GM13977 (cell line): ENCODE measurements at regions not wholly inside any gene's neighbourhood (a gene's known extent, or its start where the extent isn't known, plus 50 kb on each side); places are given as distances from the start of the nearest gene placed in this dataset.
"Not testable (repeated sequence)": the region's sequence is repeated elsewhere in the genome, so short reads cannot be mapped to it uniquely, and the experiment has no call there.

Experiments
- DNase-seq: peaks from one replicate; pipeline ENCODE4 v3.0.0; 2012; ENCODE audit warnings: low spot score
- in situ Hi-C: fragments of 300-500 bp; cut with MboI; formaldehyde crosslinking; loops from one replicate; pipeline ENCODE4 v1.12.0; 2022; ENCODE audit warnings: low sequenced_read_pairs, low pct_unique_long_range_greater_than_20kb, mixed read lengths, inconsistent platforms; ENCODE audit not compliant: unreplicated experiment
- TF ChIP-seq, protein P1 (sequence below): IDR thresholded peaks from 2 replicates; pipeline ENCODE4 v1.5.1; 2012; ENCODE audit warnings: mild to moderate bottlenecking, control low read depth; ENCODE audit not compliant: insufficient read depth; ENCODE audit errors: extremely low read depth, missing control alignments

DNA sequence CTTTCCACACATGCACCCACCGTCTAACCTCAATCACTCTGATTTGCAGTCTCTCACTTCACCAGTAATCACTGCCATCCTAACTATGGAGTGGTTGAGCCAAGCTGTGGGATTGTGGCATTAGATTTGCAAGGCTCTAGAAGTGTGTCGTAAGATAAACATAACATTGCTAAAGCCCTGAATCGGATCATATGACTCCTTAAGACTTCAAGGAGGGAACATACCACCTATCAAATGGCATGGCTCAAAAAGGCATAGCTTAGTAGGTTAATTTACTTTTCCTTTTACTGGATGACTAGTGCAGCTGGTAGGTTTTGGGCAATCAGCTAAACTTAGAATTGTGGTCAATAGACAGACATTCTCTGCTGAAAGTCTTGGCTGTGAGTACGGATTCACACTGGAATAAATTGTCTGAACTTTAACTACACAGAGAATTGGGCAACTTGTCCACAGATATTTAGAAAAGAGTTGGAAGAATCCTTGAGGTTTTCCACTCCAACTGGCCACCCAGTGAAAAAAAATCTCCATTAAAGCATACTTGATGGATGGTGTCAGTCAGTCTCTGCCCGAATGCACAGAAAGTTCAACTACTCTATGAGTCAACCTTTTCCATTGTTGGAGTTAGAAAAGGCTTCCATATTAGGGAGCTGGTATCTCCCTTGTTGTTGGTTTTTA lies 476.7 kb upstream of the CBLB start:
- no peak for DNase-seq
- TF ChIP-seq, protein P1, sequence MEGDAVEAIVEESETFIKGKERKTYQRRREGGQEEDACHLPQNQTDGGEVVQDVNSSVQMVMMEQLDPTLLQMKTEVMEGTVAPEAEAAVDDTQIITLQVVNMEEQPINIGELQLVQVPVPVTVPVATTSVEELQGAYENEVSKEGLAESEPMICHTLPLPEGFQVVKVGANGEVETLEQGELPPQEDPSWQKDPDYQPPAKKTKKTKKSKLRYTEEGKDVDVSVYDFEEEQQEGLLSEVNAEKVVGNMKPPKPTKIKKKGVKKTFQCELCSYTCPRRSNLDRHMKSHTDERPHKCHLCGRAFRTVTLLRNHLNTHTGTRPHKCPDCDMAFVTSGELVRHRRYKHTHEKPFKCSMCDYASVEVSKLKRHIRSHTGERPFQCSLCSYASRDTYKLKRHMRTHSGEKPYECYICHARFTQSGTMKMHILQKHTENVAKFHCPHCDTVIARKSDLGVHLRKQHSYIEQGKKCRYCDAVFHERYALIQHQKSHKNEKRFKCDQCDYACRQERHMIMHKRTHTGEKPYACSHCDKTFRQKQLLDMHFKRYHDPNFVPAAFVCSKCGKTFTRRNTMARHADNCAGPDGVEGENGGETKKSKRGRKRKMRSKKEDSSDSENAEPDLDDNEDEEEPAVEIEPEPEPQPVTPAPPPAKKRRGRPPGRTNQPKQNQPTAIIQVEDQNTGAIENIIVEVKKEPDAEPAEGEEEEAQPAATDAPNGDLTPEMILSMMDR, result no peak
- in situ Hi-C loops, result no loop called here

GRCh38 chr3:106347350-106347749 lies 478.5 kb upstream of the CBLB start:
- no peak for DNase-seq
- TF ChIP-seq, protein P1, result no peak
- in situ Hi-C loops, result no loop called here

- TF ChIP-seq, protein P1, result no peak
- no peak for DNase-seq
- in situ Hi-C loops, result no loop called here
These were observed 479.4 kb upstream of the CBLB start for GRCh38 chr3:106348139-106348690.

GRCh38 chr3:106349191-106349881 lies 480.5 kb upstream of the CBLB start:
- TF ChIP-seq, protein P1, result no peak
- DNase-seq, result no peak
- in situ Hi-C loops, result no loop called here

- TF ChIP-seq, protein P1, result no peak
- in situ Hi-C loops, result no loop called here
- no peak for DNase-seq
These were observed 487.1 kb upstream of the CBLB start for GRCh38 chr3:106355873-106356272.

DNA sequence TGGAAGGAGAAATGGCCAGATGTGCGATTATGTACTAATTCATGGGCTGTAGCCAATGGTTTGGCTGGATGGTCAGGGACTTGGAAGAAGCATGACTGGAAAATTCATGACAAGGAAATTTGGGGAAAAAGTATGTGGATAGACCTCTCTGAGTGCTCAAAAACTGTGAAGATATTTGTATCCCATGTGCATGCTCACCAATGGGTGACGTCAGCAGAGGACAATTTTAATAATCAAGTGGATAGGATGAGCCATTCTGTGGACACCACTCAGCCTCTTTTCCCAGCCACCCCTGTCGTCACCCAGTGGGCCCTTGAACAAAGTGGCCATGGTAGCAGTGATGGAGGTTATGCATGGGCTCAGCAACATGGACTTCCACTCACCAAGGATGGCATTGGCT lies 490.9 kb upstream of the CBLB start:
- TF ChIP-seq, protein P1, result no peak
- no peak for DNase-seq
- in situ Hi-C loops, result no loop called here

GRCh38 chr3:106360901-106361300 lies 492.1 kb upstream of the CBLB start:
- in situ Hi-C loops, DNase-seq: not testable (repeated sequence)
